ENCODE measurements at regions not wholly inside any gene's neighbourhood (a gene's known extent, or its start where the extent isn't known, plus 50 kb on each side); places are given as distances from the start of the nearest gene placed in this dataset.

- TF ChIP-seq EZH2 (IDR thresholded peaks at IDR 0.05; ENCODE audit: borderline replicate concordance, low read length) (no peak), CTCF (IDR thresholded peaks at IDR 0.05; ENCODE audit: low read length) (no peak)
Measured at GRCh38 chr3:145387211-145387610, 773.8 kb downstream of the PLOD2 start.
